ENCODE measurements at regions not wholly inside any gene's neighbourhood (a gene's known extent, or its start where the extent isn't known, plus 50 kb on each side); places are given as distances from the start of the nearest gene placed in this dataset.

- TF ChIP-seq EZH2 (IDR thresholded peaks at IDR 0.05) (no peak), EZH2phosphoT487 (IDR thresholded peaks at IDR 0.05) (no peak)
Observed at GRCh38 chr10:3389130-3389529, 216.5 kb upstream of the PITRM1 start.

Data from neural progenitor cell (in vitro differentiated cells).